HG03354 (cell line): ENCODE measurements at regions not wholly inside any gene's neighbourhood (a gene's known extent, or its start where the extent isn't known, plus 50 kb on each side); places are given as distances from the start of the nearest gene placed in this dataset.

Experiments
- ATAC-seq: cut with Tn5 transposase; IDR thresholded peaks from one replicate; pipeline ENCODE4 v1.9.1; 2021; ENCODE audit warnings: mild to moderate bottlenecking; ENCODE audit not compliant: unreplicated experiment, poor library complexity, severe bottlenecking

GRCh38 chr6:149260214-149260874 is 57.2 kb upstream of the TAB2 start:
- ATAC-seq, result no peak

GRCh38 chr6:149261364-149262040 is 56.0 kb upstream of the TAB2 start:
- no peak for ATAC-seq

GRCh38 chr6:149263321-149263720 is 54.2 kb upstream of the TAB2 start:
- no peak for ATAC-seq

- no peak for ATAC-seq
Measured at GRCh38 chr6:149264629-149265028, 52.9 kb upstream of the TAB2 start.

GRCh38 chr6:149265945-149266344 is 51.6 kb upstream of the TAB2 start:
- ATAC-seq, result no peak

GRCh38 chr6:149266659-149267058 is 50.9 kb upstream of the TAB2 start:
- peak; percentile 87 for ATAC-seq

- no peak for ATAC-seq
Measured at GRCh38 chr6:149267072-149267471, 50.4 kb upstream of the TAB2 start.

GRCh38 chr6:149267513-149268043 is 49.9 kb upstream of the TAB2 start:
- ATAC-seq, result no peak
